GM23338 (cell line): ENCODE measurements at regions not wholly inside any gene's neighbourhood (a gene's known extent, or its start where the extent isn't known, plus 50 kb on each side); places are given as distances from the start of the nearest gene placed in this dataset.
A peak's percentile ranks its signal among the peaks of the same experiment; 100 is the strongest.

Experiments used
- ATAC-seq: fragments of 200-7000 bp; cut with Tn5 transposase; 3 replicates; pipeline ENCODE4 v1.9.1; 2020
- DNase-seq: peaks from one replicate; pipeline ENCODE4 v3.0.0-alpha.2; 2015; ENCODE audit warnings: low spot score
- H2AFZ ChIP-seq: fragments of 200-600 bp; sonication (generic); 2 replicates; pipeline ENCODE4 v1.8.0; 2016; ENCODE audit warnings: antibody characterized with exemption, mild to moderate bottlenecking, moderate library complexity
- H3F3A ChIP-seq: fragments of 200-600 bp; sonication (generic); replicated peaks from 2 replicates; pipeline ENCODE4 v1.8.0; 2017; ENCODE audit warnings: antibody characterized with exemption, mixed run types, low read depth
- H3K27ac ChIP-seq: fragments of 200-600 bp; sonication (generic); 2 replicates; pipeline ENCODE4 v1.6.1; 2016; ENCODE audit warnings: low read depth
- H3K27me3 ChIP-seq: fragments of 200-600 bp; sonication (generic); 2 replicates; pipeline ENCODE4 v1.8.0; 2016; ENCODE audit warnings: mild to moderate bottlenecking, mixed run types, moderate library complexity; ENCODE audit not compliant: insufficient read depth
- H3K36me3 ChIP-seq: fragments of 200-600 bp; sonication (generic); 2 replicates; pipeline ENCODE4 v1.8.0; 2016; ENCODE audit warnings: mild to moderate bottlenecking; ENCODE audit not compliant: insufficient read depth
- H3K4me1 ChIP-seq: fragments of 200-600 bp; sonication (generic); 2 replicates; pipeline ENCODE4 v1.8.0; 2016; ENCODE audit warnings: mild to moderate bottlenecking, moderate library complexity; ENCODE audit not compliant: insufficient read depth
- H3K4me2 ChIP-seq: fragments of 200-600 bp; sonication (generic); 2 replicates; pipeline ENCODE4 v1.7.1; 2017; ENCODE audit warnings: mixed run types
- H3K4me3 ChIP-seq: fragments of 200-600 bp; sonication (generic); 2 replicates; pipeline ENCODE4 v1.6.1; 2016; ENCODE audit warnings: mixed run types
- H3K79me2 ChIP-seq: fragments of 200-600 bp; sonication (generic); replicated peaks from 2 replicates; pipeline ENCODE4 v1.8.0; 2017; ENCODE audit warnings: mild to moderate bottlenecking; ENCODE audit not compliant: insufficient read depth
- H3K9me2 ChIP-seq: fragments of 200-600 bp; sonication (generic); 2 replicates; pipeline ENCODE4 v1.8.0; 2017; ENCODE audit not compliant: insufficient read depth
- H4K20me1 ChIP-seq: fragments of 200-600 bp; sonication (generic); replicated peaks from 2 replicates; pipeline ENCODE4 v1.8.0; 2017; ENCODE audit warnings: mild to moderate bottlenecking; ENCODE audit not compliant: insufficient read depth
- H3K27ac Mint-ChIP-seq: 2 replicates; pipeline ENCODE4 v1.8.0; 2020; ENCODE audit warnings: inconsistent platforms, mild to moderate bottlenecking, moderate library complexity, mixed read lengths
- H3K27me3 Mint-ChIP-seq: 3 replicates; pipeline ENCODE4 v1.8.0; 2022; ENCODE audit warnings: low read depth, mild to moderate bottlenecking, moderate library complexity, mixed read lengths, inconsistent platforms; ENCODE audit not compliant: insufficient read depth, poor library complexity
- H3K36me3 Mint-ChIP-seq: 3 replicates; pipeline ENCODE4 v1.8.0; 2021; ENCODE audit warnings: low read depth, mild to moderate bottlenecking, inconsistent platforms, moderate library complexity, mixed read lengths
- H3K4me1 Mint-ChIP-seq: 3 replicates; pipeline ENCODE4 v1.8.0; 2020; ENCODE audit warnings: mild to moderate bottlenecking, inconsistent platforms, mixed read lengths
- H3K4me3 Mint-ChIP-seq: 3 replicates; pipeline ENCODE4 v1.8.0; 2021; ENCODE audit warnings: moderate library complexity, mild to moderate bottlenecking, inconsistent platforms, mixed read lengths
- H3K9me3 Mint-ChIP-seq: 3 replicates; pipeline ENCODE4 v1.8.0; 2020; ENCODE audit warnings: moderate library complexity, mild to moderate bottlenecking, inconsistent platforms, mixed read lengths
- ETS1 ChIP-seq: IDR thresholded peaks from 2 replicates; pipeline ENCODE4 v1.6.1; 2016; ENCODE audit warnings: antibody characterized with exemption
- EZH2phosphoT487 ChIP-seq: fragments of 200-600 bp; sonication (generic); IDR thresholded peaks from one replicate; pipeline ENCODE4 v1.8.1; 2018; ENCODE audit warnings: antibody characterized with exemption; ENCODE audit not compliant: unreplicated experiment
- JUNB ChIP-seq: IDR thresholded peaks from one replicate; pipeline ENCODE4 v1.6.1; 2016; ENCODE audit warnings: antibody characterized with exemption; ENCODE audit not compliant: unreplicated experiment
- STAT1 ChIP-seq: IDR thresholded peaks from one replicate; pipeline ENCODE4 v1.6.1; 2016; ENCODE audit warnings: antibody characterized with exemption; ENCODE audit not compliant: unreplicated experiment
- ZNF331 ChIP-seq: fragments of 250-450 bp; sonication (Bioruptor Pico); IDR thresholded peaks from 2 replicates; pipeline ENCODE4 v1.5.0; 2020; ENCODE audit warnings: low read depth, mild to moderate bottlenecking, moderate library complexity
- ZNF462 ChIP-seq: fragments of 250-450 bp; sonication (Bioruptor Pico); IDR thresholded peaks from 2 replicates; pipeline ENCODE4 v1.5.0; 2020; ENCODE audit warnings: mild to moderate bottlenecking, moderate library complexity
- TF ChIP-seq, protein P1 (sequence below), 2 experiments: fragments of 200-600 bp in 1 of 2; sonication (generic) in 1 of 2; conservative IDR thresholded peaks; 2 replicates each; pipeline versions ENCODE4 v1.5.1 to v1.6.1; 2016 to 2017; ENCODE audit warnings: antibody characterized with exemption in 2 of 2, low read depth in 2 of 2, mild to moderate bottlenecking in 2 of 2, moderate library complexity in 1 of 2

DNA sequence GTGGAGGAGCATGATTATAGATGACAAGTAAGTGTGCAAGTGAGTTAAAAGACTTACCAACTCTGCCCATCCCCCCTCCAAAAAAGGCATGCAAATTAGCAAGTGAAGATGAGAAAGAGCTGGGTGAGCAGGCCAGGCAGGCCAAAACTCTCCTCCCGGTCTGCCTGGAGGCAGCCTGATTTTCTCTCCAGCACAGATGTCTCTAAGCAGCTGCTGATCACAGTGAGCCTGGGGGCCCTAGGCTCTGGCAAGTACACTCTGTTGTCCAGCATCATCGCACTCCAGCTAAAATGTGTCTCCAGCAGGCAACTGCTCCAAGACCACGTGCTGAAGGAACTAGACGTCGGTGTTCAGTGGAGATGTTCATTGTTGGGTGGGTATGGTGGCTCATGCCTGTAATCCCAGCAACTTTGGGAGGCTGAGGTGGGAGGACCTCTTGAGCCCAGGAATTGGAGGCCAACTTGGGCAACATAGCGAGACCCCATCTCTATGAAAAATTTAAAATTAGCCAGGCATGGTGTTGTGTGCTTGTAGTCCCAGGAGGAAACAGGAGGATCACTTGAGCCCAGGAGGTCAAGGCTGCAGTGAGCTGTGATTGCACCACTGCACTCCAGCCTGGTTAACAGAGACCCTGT is 56.7 kb upstream of the PUM1 start:
- peaks cover 5% of the 10 kb centered on the region; the same call in 1 of the 2 replicates for H3K4me1 ChIP-seq
- H3K27me3 ChIP-seq = no peaks in the 10 kb centered on the region
- no peak overlapping the region for H3K4me3 Mint-ChIP-seq
- H3K36me3 Mint-ChIP-seq = no peaks in the 10 kb centered on the region
- H3K9me2 ChIP-seq = no peaks in the 10 kb centered on the region
- 0 out of 2 replicates have a peak, but pooled peaks cover 4% of the 10 kb centered on the region for H3F3A ChIP-seq
- 0 out of 2 replicates have a peak overlapping the region, but pooled peaks have one; percentile 41 for H3K27ac ChIP-seq
- no peaks in the 10 kb centered on the region for H3K36me3 ChIP-seq
- H3K27me3 Mint-ChIP-seq = peaks cover 7% of the 10 kb centered on the region
- H3K4me1 Mint-ChIP-seq = peaks cover 16% of the 10 kb centered on the region
- TF ChIP-seq EZH2phosphoT487 (no peak), ETS1 (no peak), ZNF331 (CRISPR knock-in tag) (no peak), JUNB (no peak), ZNF462 (CRISPR knock-in tag) (no peak), STAT1 (no peak)
- TF ChIP-seq, protein P1, sequence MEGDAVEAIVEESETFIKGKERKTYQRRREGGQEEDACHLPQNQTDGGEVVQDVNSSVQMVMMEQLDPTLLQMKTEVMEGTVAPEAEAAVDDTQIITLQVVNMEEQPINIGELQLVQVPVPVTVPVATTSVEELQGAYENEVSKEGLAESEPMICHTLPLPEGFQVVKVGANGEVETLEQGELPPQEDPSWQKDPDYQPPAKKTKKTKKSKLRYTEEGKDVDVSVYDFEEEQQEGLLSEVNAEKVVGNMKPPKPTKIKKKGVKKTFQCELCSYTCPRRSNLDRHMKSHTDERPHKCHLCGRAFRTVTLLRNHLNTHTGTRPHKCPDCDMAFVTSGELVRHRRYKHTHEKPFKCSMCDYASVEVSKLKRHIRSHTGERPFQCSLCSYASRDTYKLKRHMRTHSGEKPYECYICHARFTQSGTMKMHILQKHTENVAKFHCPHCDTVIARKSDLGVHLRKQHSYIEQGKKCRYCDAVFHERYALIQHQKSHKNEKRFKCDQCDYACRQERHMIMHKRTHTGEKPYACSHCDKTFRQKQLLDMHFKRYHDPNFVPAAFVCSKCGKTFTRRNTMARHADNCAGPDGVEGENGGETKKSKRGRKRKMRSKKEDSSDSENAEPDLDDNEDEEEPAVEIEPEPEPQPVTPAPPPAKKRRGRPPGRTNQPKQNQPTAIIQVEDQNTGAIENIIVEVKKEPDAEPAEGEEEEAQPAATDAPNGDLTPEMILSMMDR (conservative IDR thresholded peaks at IDR 0.05; ENCODE audit: low read depth in 2 of 2) = no peak
- no peak overlapping the region for H3K4me3 ChIP-seq
- H4K20me1 ChIP-seq = no peaks in the 10 kb centered on the region
- H3K9me3 Mint-ChIP-seq = no peaks in the 10 kb centered on the region
- H3K4me2 ChIP-seq = peak overlapping the region; percentile 61; the same call in 1 of the 2 replicates
- H3K79me2 ChIP-seq = no peaks in the 10 kb centered on the region
- peak; percentile 80 for ATAC-seq
- peak; percentile 44 for DNase-seq
- H2AFZ ChIP-seq = peak overlapping the region; percentile 97
- H3K27ac Mint-ChIP-seq = peak overlapping the region; percentile 92
